ENCODE measurements at regions not wholly inside any gene's neighbourhood (a gene's known extent, or its start where the extent isn't known, plus 50 kb on each side); places are given as distances from the start of the nearest gene placed in this dataset.

- TF ChIP-seq CTCF (IDR thresholded peaks at IDR 0.05), result no peak
- TF ChIP-seq POLR2A (IDR thresholded peaks at IDR 0.05), result no peak
Measured at GRCh38 chr20:20815711-20816455, 103.4 kb upstream of the RALGAPA2 start.

Measured in breast epithelium (tissue), 3 donors.